ENCODE measurements at regions not wholly inside any gene's neighbourhood (a gene's known extent, or its start where the extent isn't known, plus 50 kb on each side); places are given as distances from the start of the nearest gene placed in this dataset.
"Not testable (repeated sequence)": the region's sequence is repeated elsewhere in the genome, so short reads cannot be mapped to it uniquely, and the experiment has no call there.

DNA sequence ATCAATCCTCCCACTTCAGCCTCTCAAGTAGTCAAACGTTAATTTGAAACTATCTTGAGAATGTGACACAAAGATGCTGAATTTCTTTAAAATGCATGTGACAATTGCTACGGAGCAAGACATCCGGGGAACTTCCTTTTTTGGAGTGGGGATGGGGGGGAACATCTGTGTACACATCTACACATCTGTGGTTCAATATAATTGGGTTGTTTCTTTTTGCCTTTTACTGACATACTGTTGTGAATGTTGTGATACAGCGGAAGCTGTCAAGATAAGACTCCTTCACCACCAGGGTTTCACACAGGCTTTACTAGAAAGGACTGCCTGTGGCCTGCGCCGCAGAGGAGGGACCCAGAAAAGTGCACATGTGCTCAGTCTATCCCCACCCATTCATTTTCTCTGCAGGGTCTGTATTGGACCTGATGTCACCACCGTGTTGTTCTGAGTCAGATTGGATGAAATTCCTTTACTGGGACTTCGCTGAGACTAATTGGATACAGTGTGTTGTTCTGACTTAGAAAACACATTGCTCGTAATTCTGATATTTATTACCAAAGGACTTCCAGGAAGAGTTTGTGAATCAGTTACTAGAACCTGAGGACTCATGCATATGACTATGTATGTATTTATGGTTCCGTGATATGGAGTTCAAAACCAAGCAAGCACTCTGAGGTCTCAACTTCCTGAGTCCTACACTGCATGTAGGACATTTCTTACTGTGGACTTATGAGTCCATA is 98.7 kb upstream of the SGK1 start:
- intact Hi-C loops (cut with DNase I): no loop called here

GRCh38 chr6:134415656-134416055 is 97.7 kb upstream of the SGK1 start:
- DNase-seq (ENCODE audit: low spot score): no peak
- intact Hi-C loops (cut with DNase I): no loop called here

More for the DNA sequence above, 98.7 kb upstream of the SGK1 start:
- DNase-seq (ENCODE audit: low spot score): no peak

- intact Hi-C loops (cut with DNase I): no loop called here
- DNase-seq (ENCODE audit: low spot score): no peak
Observed at GRCh38 chr6:134415194-134415593, 97.3 kb upstream of the SGK1 start.

GRCh38 chr6:134414793-134415192 is 96.9 kb upstream of the SGK1 start:
- no peak for DNase-seq (ENCODE audit: low spot score)
- intact Hi-C loops (cut with DNase I): no loop called here

- no peak for DNase-seq (ENCODE audit: low spot score)
- intact Hi-C loops (cut with DNase I): no loop called here
Observed at GRCh38 chr6:134413241-134413643, 95.3 kb upstream of the SGK1 start.

- no peak for DNase-seq (ENCODE audit: low spot score)
- intact Hi-C loops (cut with DNase I): no loop called here
Observed at GRCh38 chr6:134410541-134410940, 92.6 kb upstream of the SGK1 start.

- no peak for DNase-seq (ENCODE audit: low spot score)
- intact Hi-C loops (cut with DNase I): no loop called here
Observed at GRCh38 chr6:134407791-134408190, 89.9 kb upstream of the SGK1 start.

GRCh38 chr6:134406311-134406710 is 88.4 kb upstream of the SGK1 start:
- intact Hi-C loops (cut with DNase I): no loop called here

GRCh38 chr6:134405386-134406087 is 87.6 kb upstream of the SGK1 start:
- no peak for DNase-seq (ENCODE audit: low spot score)
- intact Hi-C loops (cut with DNase I): no loop called here

More at GRCh38 chr6:134406311-134406710, 88.4 kb upstream of the SGK1 start:
- DNase-seq (ENCODE audit: low spot score): no peak

GRCh38 chr6:134403312-134403711 is 85.4 kb upstream of the SGK1 start:
- not testable (repeated sequence) for DNase-seq (ENCODE audit: low spot score)

DNA sequence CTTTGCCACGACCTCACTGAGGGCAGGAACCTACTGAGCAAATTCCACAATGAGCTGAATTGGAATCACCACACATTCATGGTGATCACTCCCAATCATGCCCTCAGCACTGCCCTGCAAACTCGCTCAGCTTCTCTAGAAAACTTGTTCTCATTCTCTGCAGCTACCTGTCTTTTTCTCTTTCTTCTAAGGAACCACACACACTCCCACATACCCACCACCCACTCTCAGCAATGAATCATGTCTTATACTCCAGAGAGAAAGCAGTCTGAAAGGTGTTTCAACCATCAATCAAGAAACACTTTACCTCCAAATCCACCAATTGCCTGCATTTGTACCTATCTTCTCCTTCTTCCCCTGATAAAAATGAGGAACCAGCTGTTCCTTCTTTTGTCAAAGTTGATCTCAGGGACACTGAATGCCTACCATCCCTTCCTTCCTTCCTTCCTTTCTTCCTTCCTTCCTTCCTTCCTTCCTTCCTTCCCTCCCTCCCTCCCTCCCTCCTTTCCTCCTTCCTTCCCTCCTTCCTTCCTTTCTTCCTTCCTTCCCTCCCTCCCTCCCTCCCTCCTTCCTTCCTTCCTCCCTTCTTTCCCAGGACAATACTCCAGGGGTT is 84.6 kb upstream of the SGK1 start:
- DNase-seq (ENCODE audit: low spot score): no peak
- intact Hi-C loops (cut with DNase I): no loop called here

More at GRCh38 chr6:134403312-134403711, 85.4 kb upstream of the SGK1 start:
- intact Hi-C loops (cut with DNase I): not testable (repeated sequence)

DNA sequence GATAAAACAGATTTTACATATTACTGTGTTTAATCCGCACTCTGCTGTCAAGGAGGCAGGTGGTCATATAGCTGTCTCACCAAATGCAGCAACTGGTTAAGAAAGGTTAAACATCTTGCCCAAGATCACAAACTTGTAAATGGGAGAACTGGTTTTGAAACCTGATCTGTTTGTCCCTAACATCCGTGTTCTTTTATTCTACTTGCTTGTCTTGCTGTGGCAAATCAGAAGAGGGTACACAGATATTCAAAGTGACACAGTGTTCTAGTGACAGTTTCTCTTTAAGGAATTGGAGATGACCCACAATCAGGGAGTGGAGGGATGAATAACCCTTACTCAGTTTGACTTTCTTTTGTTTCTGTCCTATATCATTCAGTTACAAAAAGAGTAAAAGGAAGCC is 83.0 kb upstream of the SGK1 start:
- intact Hi-C loops (cut with DNase I): no loop called here
- DNase-seq (ENCODE audit: low spot score): no peak

DNA sequence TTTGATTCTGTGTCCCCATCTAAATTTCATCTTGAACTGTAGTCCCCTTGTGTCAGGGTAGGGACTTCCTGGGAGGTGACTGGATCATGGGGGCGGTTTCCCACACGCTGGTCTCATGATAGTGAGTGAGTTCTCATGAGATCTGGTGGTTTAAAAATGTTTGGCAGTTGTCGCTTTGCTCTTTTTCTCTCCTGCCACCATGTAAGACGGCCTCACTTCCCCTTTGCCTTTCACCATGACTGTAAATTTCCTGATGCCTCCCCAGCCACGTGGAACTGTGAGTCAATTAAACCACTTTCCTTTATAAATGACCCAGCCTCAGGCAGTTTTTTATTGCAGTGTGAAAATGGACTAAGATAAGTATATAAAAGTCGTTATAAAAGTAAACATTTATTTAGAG is 80.5 kb upstream of the SGK1 start:
- intact Hi-C loops (cut with DNase I): no loop called here
- no peak for DNase-seq (ENCODE audit: low spot score)

GRCh38 chr6:134397676-134398075 is 79.8 kb upstream of the SGK1 start:
- intact Hi-C loops (cut with DNase I): no loop called here
- no peak for DNase-seq (ENCODE audit: low spot score)

GRCh38 chr6:134394905-134395304 is 77.0 kb upstream of the SGK1 start:
- DNase-seq (ENCODE audit: low spot score): no peak
- intact Hi-C loops (cut with DNase I): no loop called here

GRCh38 chr6:134394208-134394607 is 76.3 kb upstream of the SGK1 start:
- DNase-seq (ENCODE audit: low spot score): no peak
- intact Hi-C loops (cut with DNase I): no loop called here

DNA sequence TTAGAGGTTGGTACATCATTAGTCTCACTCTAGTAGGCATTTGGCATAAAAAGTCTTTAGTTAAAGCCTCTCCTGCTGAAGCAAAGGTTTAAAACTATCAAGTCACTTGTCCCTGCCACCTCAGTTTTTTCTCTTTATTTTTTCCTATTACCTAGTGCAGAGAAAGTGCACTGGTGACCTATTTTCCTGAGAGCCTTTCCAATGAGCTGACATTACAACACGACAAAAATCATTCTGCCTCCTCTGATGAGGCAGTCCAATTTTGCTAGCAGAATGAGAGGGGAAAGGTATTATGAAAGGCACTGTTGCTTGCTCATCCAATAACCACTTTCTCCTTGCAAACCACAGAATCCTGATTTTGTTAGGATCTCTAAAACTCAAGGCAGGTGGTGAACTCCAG is 73.3 kb upstream of the SGK1 start:
- DNase-seq (ENCODE audit: low spot score): no peak
- intact Hi-C loops (cut with DNase I): no loop called here

DNA sequence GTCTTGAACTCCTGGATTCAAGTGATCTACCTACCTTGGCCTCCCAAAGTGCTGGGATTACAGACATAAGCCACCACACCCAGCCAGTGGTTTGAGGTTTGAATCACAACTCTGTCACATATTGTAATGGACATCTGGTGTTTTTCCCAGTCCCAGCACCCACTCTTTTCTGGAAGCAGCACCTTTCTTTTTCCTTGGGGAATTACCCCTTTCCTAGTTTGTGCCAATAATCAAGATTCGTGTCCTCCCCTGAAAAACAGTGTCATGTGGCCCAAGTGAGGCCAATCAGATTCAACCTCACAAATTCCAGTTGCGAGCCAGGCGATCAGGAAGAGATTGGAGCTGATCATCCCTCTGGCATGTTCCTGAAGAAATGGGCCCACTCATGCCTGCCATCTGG is 71.7 kb upstream of the SGK1 start:
- intact Hi-C loops (cut with DNase I): no loop called here
- DNase-seq (ENCODE audit: low spot score): no peak

- DNase-seq (ENCODE audit: low spot score): no peak
- intact Hi-C loops (cut with DNase I): no loop called here
Observed at GRCh38 chr6:134389129-134389528, 71.2 kb upstream of the SGK1 start.

DNA sequence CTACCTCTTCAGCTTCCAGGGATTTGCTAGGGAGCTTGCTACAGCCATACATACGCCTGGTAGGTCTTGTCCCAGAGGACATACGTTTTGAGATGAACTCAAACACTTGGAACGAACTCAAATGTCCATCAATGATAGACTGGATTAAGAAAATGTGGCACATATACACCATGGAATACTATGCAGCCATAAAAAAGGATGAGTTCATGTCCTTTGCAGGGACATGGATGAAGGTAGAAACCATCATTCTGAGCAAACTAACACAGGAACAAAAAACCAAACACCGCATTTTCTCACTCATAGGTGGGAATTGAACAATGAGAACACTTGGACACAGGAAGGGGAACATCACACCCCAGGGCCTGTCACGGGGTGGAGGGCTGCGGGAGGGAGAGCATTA is 68.6 kb upstream of the SGK1 start:
- intact Hi-C loops (cut with DNase I); DNase-seq (ENCODE audit: low spot score): not testable (repeated sequence)

DNA sequence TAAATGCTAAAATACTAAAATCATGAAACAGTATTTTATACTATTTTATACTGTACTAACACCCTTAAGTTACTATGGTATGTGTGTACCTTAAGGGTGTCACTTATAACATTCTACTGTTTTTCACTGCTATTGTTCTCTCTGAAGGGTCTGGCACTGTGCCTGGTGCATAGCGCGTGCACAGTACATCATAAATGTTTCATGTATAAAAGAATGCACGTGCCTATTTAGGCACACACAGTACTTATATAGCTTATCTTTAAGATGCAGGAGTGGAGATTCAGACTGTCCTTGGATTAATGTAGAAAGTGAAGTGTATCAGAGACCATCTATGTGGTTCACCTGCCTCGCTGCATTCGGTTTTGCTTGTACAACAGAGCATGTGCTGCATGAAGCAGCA is 64.0 kb upstream of the SGK1 start:
- DNase-seq (ENCODE audit: low spot score): no peak
- intact Hi-C loops (cut with DNase I): no loop called here
